Testis (tissue), 2 donors: ENCODE measurements at regions not wholly inside any gene's neighbourhood (a gene's known extent, or its start where the extent isn't known, plus 50 kb on each side); places are given as distances from the start of the nearest gene placed in this dataset.

Experiments
- POLR2A ChIP-seq: fragments of 450-650 bp; IDR thresholded peaks from one replicate; pipeline ENCODE4 v1.6.1; 2017; ENCODE audit warnings: antibody characterized with exemption, mild to moderate bottlenecking, moderate library complexity
- TF ChIP-seq, protein P1 (sequence below), 3 experiments: fragments of 450-650 bp in 2 of 3; fragments of 200-600 bp in 1 of 3; sonication (generic) in 1 of 3; IDR thresholded peaks; one replicate each; pipeline ENCODE4 v1.5.1; 2016 to 2019; ENCODE audit warnings: antibody characterized with exemption in 3 of 3, mild to moderate bottlenecking in 2 of 3, moderate library complexity in 1 of 3

DNA sequence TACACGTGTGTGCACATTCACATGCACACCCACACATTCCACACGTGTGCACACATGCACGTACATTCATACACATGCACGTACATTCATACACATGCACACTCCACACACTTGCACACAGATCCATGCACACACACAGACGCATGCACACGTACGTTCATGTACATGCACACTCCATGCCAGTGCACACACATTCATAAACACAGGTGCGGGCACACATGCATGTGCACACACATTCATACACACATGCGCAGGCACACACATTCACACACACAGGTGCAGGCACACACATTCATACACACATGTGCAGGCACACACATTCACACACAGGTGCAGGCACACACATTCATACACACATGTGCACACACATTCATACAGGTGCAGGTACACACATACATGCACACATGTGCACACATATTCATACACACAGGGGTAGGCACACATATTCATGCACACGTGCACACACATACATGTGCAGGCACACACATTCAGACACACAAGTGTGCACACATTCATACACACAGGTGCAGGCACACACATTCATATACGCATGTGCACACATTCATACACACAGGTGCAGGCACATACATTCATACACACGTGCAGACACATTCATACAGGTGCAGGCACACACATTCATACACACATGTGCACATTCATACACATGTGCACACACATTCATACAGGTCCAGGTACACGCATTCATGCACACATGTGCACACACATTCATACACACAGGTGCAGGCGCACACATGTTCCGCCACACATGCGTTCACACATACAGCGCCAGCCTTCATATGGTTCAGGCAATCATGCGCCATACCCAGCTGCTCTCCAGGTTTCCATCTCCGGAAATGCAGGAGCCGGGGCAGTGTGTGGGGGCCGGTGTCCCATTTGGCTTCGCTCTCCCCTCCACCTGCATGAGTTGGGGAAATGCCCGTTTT lies 124.8 kb downstream of the HMX1 start:
- TF ChIP-seq, protein P1, sequence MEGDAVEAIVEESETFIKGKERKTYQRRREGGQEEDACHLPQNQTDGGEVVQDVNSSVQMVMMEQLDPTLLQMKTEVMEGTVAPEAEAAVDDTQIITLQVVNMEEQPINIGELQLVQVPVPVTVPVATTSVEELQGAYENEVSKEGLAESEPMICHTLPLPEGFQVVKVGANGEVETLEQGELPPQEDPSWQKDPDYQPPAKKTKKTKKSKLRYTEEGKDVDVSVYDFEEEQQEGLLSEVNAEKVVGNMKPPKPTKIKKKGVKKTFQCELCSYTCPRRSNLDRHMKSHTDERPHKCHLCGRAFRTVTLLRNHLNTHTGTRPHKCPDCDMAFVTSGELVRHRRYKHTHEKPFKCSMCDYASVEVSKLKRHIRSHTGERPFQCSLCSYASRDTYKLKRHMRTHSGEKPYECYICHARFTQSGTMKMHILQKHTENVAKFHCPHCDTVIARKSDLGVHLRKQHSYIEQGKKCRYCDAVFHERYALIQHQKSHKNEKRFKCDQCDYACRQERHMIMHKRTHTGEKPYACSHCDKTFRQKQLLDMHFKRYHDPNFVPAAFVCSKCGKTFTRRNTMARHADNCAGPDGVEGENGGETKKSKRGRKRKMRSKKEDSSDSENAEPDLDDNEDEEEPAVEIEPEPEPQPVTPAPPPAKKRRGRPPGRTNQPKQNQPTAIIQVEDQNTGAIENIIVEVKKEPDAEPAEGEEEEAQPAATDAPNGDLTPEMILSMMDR (IDR thresholded peaks at IDR 0.05), result no peak
- no peak for TF ChIP-seq POLR2A
